Uterus (tissue), 3 donors: ENCODE measurements at regions not wholly inside any gene's neighbourhood (a gene's known extent, or its start where the extent isn't known, plus 50 kb on each side); places are given as distances from the start of the nearest gene placed in this dataset.

Source experiments
- DNase-seq, 2 donors: peaks; one replicate each; pipeline ENCODE4 v3.0.0-alpha.2; 2019 to 2020
- H3K27ac ChIP-seq, 2 donors: fragments of 200-600 bp; sonication (generic); 1 replicate in 1 of 2; 2 replicates in 1 of 2; pipeline ENCODE4 v1.5.1; 2016 to 2018
- H3K27me3 ChIP-seq, 2 donors: fragments of 200-600 bp; sonication (generic); one replicate each; pipeline ENCODE4 v1.5.1; 2018 to 2019; ENCODE audit warnings: control low read depth in 1 of 2
- H3K36me3 ChIP-seq, 2 donors: fragments of 200-600 bp; sonication (generic); one replicate each; pipeline ENCODE4 v1.5.1; 2019; ENCODE audit warnings: control low read depth in 1 of 2
- H3K4me1 ChIP-seq, 2 donors: fragments of 200-600 bp; sonication (generic); one replicate each; pipeline ENCODE4 v1.5.1; 2018 to 2019; ENCODE audit warnings: control low read depth in 1 of 2
- H3K4me3 ChIP-seq, 2 donors: fragments of 200-600 bp; sonication (generic); 1 replicate in 1 of 2; 2 replicates in 1 of 2; pipeline ENCODE4 v1.5.1; 2018 to 2019; ENCODE audit warnings: mild to moderate bottlenecking in 1 of 2
- H3K9me3 ChIP-seq, 2 donors: fragments of 200-600 bp; sonication (generic); one replicate each; pipeline ENCODE4 v1.5.1; 2019; ENCODE audit warnings: control low read depth in 1 of 2
- POLR2A ChIP-seq, 2 donors: fragments of 450-650 bp; IDR thresholded peaks; one replicate each; pipeline ENCODE4 v1.6.1; 2016; ENCODE audit warnings: antibody characterized with exemption in 2 of 2, mild to moderate bottlenecking in 1 of 2, moderate library complexity in 1 of 2
- intact Hi-C: fragments of 100-400 bp; cut with DNase I; formaldehyde crosslinking; loops from one replicate; pipeline ENCODE4 v1.15.1; 2023; ENCODE audit warnings: low total_unique reads
- TF ChIP-seq, protein P1 (sequence below), 4 experiments: fragments of 200-600 bp in 2 of 4; fragments of 450-650 bp in 2 of 4; sonication (generic) in 2 of 4; IDR thresholded peaks; one replicate each; pipeline ENCODE4 v1.5.1; 2016 to 2019; ENCODE audit warnings: antibody characterized with exemption in 4 of 4, mild to moderate bottlenecking in 2 of 4, moderate library complexity in 1 of 4
- donor health status: DM: yes; HTN: yes; CAD: no.

DNA sequence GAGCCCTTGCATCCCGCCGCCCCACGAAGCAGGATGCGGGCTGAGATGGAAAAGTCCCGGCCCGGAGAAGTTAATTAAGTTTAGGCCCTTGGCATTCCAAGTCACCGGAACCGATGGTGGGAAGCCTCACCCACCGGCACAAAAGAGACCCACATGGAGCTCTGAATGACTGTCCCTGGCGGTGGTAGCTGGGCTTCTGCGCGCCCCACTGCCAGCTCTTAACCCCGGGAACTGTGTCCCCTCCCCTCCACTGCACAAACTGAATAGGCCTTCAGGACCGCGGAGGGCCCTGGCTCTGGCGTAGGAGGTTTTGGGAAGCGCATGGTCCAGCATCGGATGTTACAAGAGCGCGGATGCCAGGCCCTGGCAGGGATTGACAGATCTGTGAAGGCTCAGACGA lies 291.1 kb upstream of the TUT7 start:
- Histone ChIP-seq H3K9me3 (no peaks in the 10 kb centered on the region), H3K4me3 (no peak overlapping the region), H3K36me3 (no peaks in the 10 kb centered on the region), H3K27me3 (no peaks in the 10 kb centered on the region), H3K27ac (no peak overlapping the region), H3K4me1 (no peaks in the 10 kb centered on the region)
- TF ChIP-seq, protein P1, sequence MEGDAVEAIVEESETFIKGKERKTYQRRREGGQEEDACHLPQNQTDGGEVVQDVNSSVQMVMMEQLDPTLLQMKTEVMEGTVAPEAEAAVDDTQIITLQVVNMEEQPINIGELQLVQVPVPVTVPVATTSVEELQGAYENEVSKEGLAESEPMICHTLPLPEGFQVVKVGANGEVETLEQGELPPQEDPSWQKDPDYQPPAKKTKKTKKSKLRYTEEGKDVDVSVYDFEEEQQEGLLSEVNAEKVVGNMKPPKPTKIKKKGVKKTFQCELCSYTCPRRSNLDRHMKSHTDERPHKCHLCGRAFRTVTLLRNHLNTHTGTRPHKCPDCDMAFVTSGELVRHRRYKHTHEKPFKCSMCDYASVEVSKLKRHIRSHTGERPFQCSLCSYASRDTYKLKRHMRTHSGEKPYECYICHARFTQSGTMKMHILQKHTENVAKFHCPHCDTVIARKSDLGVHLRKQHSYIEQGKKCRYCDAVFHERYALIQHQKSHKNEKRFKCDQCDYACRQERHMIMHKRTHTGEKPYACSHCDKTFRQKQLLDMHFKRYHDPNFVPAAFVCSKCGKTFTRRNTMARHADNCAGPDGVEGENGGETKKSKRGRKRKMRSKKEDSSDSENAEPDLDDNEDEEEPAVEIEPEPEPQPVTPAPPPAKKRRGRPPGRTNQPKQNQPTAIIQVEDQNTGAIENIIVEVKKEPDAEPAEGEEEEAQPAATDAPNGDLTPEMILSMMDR (IDR thresholded peaks at IDR 0.05): no peak
- no peak for TF ChIP-seq POLR2A (IDR thresholded peaks at IDR 0.05)
- DNase-seq: no peak
- intact Hi-C loops: no loop called here

DNA sequence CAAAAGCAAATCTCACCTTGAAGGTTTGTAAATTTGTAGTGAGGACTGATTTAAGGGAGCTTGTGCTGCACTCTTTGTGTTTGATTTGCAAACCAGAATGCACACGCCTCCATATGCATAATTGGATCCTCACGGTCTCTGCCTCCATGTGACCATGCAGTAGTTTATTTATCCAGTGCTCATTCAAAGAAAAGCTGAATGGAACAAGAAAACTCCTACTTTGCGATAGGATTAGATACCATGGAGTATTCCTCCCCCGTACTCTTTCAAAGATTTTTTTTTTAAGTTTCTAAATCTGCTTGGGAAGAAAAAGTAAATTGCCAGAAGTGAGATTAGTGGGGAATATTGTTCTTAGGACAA lies 290.4 kb upstream of the TUT7 start:
- H3K27ac ChIP-seq: no peak overlapping the region
- no peak overlapping the region for H3K4me3 ChIP-seq
- H3K36me3 ChIP-seq: no peaks in the 10 kb centered on the region
- H3K9me3 ChIP-seq: no peaks in the 10 kb centered on the region
- DNase-seq: no peak
- H3K4me1 ChIP-seq: no peaks in the 10 kb centered on the region
- TF ChIP-seq POLR2A (IDR thresholded peaks at IDR 0.05): no peak
- TF ChIP-seq, protein P1 (IDR thresholded peaks at IDR 0.05): no peak
- intact Hi-C loops: no loop called here
- H3K27me3 ChIP-seq: no peaks in the 10 kb centered on the region

DNA sequence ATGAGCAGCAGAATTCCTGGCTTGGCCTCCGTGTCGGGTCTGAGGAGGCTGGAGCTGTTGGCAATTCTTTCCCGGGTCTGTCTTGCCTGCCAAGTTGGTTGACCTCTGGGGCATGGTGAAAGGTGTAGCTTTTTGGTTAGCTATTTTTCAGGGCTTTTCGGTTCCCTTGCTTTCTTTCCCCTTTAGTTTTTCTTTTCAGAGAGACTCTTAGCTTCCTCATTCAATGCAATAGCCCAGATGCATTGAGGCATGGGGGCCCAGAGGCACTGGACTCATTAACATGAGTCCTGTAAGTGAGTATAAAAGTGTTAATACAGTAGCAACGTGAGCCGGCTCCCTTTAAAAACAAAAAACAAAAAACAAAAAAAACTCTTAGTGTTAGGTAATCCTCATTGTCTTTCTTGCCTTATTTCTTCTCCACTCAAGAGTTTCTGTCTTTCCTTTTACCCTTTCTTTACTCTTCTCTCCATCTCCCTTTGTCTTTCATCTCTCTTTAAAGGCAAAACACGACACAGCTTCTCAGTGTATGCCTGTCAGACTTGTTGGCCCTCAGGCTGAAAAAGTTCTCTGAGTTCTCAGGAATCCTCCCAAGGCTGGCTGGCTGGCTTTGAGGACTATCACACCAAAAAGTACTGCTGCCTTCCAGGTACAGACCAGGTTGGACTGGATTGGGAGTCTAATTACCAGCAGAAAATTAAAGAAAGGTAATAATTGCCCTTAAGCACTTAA lies 289.9 kb upstream of the TUT7 start:
- intact Hi-C loops: no loop called here
- no peak overlapping the region for H3K4me3 ChIP-seq
- H3K27ac ChIP-seq: no peak overlapping the region
- H3K4me1 ChIP-seq: no peaks in the 10 kb centered on the region
- TF ChIP-seq POLR2A (IDR thresholded peaks at IDR 0.05): no peak
- TF ChIP-seq, protein P1 (IDR thresholded peaks at IDR 0.05): no peak
- no peaks in the 10 kb centered on the region for H3K27me3 ChIP-seq
- DNase-seq: no peak
- H3K36me3 ChIP-seq: no peaks in the 10 kb centered on the region
- H3K9me3 ChIP-seq: no peaks in the 10 kb centered on the region

DNA sequence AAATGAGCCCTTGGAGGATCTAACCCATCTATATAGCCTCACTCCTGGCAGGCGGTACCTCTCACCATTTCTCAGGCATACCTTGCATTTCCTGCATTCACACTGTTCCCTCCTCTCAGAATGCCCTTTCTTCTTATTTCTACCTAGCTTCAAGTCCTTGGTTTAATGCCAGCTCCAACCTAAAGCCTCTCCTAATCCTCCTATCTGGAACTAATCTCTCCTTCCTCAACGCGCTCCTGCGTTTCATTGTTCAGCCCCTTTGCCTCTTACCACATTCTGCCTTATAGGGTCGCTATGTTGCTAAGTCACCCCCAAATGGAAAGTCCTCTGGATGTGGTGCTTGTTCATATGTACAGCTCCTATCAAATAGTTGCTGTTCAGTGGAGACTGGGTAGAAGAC lies 288.5 kb upstream of the TUT7 start:
- no peak for DNase-seq
- no peak for TF ChIP-seq POLR2A (IDR thresholded peaks at IDR 0.05)
- TF ChIP-seq, protein P1 (IDR thresholded peaks at IDR 0.05): no peak
- no peak overlapping the region for H3K4me3 ChIP-seq
- no peaks in the 10 kb centered on the region for H3K36me3 ChIP-seq
- no peaks in the 10 kb centered on the region for H3K4me1 ChIP-seq
- H3K27ac ChIP-seq: no peak overlapping the region
- no peaks in the 10 kb centered on the region for H3K27me3 ChIP-seq
- intact Hi-C loops: no loop called here
- H3K9me3 ChIP-seq: no peaks in the 10 kb centered on the region

DNA sequence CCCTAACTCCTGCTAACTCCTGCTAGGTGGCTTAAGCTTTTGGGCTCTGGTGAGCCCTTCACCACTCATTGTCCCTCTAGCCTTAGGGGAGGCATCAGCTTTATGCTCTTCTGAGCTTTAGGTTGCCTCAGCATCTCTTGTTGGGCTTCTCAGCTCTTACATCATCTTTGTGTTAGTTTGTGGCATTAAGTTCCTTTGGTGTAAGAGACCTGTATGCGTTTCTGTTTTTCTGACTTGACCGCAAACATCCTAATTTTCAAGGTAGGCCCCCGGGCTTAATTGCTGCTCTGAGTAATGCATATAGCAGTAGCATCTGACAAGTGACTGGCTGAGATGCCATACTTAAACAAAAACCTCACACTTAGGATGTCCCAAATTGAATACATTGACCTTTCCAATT lies 287.8 kb upstream of the TUT7 start:
- DNase-seq: no peak
- no peaks in the 10 kb centered on the region for H3K36me3 ChIP-seq
- H3K9me3 ChIP-seq: no peaks in the 10 kb centered on the region
- TF ChIP-seq, protein P1 (IDR thresholded peaks at IDR 0.05): no peak
- no peak for TF ChIP-seq POLR2A (IDR thresholded peaks at IDR 0.05)
- no peak overlapping the region for H3K4me3 ChIP-seq
- no peaks in the 10 kb centered on the region for H3K27me3 ChIP-seq
- intact Hi-C loops: no loop called here
- no peak overlapping the region for H3K27ac ChIP-seq
- H3K4me1 ChIP-seq: no peaks in the 10 kb centered on the region
